ENCODE measurements at regions not wholly inside any gene's neighbourhood (a gene's known extent, or its start where the extent isn't known, plus 50 kb on each side); places are given as distances from the start of the nearest gene placed in this dataset.

- TF ChIP-seq FOXP2 (optimal IDR thresholded peaks at IDR 0.05; ENCODE audit: borderline replicate concordance, extremely low read depth, extremely low read length, insufficient read depth) = no peak
- TF ChIP-seq POLR2AphosphoS5 (IDR thresholded peaks at IDR 0.05; ENCODE audit: low read depth, low read length) = no peak
- no peak for TF ChIP-seq REST (IDR thresholded peaks at IDR 0.05; ENCODE audit: insufficient read depth in 1 of 2, low read depth in 2 of 2, low read length in 2 of 2)
- no peak for TF ChIP-seq SIN3A (IDR thresholded peaks at IDR 0.05; ENCODE audit: borderline replicate concordance, insufficient read depth, low read length)
- TF ChIP-seq TAF1 (IDR thresholded peaks at IDR 0.05; ENCODE audit: borderline replicate concordance, insufficient read depth, low read length) = no peak
Measured at GRCh38 chr11:19578871-19579270, 133.8 kb upstream of the NAV2 start.

GRCh38 chr11:19577976-19578619, 134.5 kb upstream of the NAV2 start:
- TF ChIP-seq REST (IDR thresholded peaks at IDR 0.05; ENCODE audit: insufficient read depth in 1 of 2, low read depth in 2 of 2, low read length in 2 of 2) (no peak), SIN3A (IDR thresholded peaks at IDR 0.05; ENCODE audit: borderline replicate concordance, insufficient read depth, low read length) (no peak), TAF1 (IDR thresholded peaks at IDR 0.05; ENCODE audit: borderline replicate concordance, insufficient read depth, low read length) (no peak), POLR2AphosphoS5 (IDR thresholded peaks at IDR 0.05; ENCODE audit: low read depth, low read length) (no peak), FOXP2 (optimal IDR thresholded peaks at IDR 0.05; ENCODE audit: borderline replicate concordance, extremely low read depth, extremely low read length, insufficient read depth) (no peak)

GRCh38 chr11:19577391-19577975, 135.2 kb upstream of the NAV2 start:
- TF ChIP-seq REST (IDR thresholded peaks at IDR 0.05; ENCODE audit: insufficient read depth in 1 of 2, low read depth in 2 of 2, low read length in 2 of 2) = no peak
- no peak for TF ChIP-seq SIN3A (IDR thresholded peaks at IDR 0.05; ENCODE audit: borderline replicate concordance, insufficient read depth, low read length)
- no peak for TF ChIP-seq POLR2AphosphoS5 (IDR thresholded peaks at IDR 0.05; ENCODE audit: low read depth, low read length)
- TF ChIP-seq FOXP2 (optimal IDR thresholded peaks at IDR 0.05; ENCODE audit: borderline replicate concordance, extremely low read depth, extremely low read length, insufficient read depth) = no peak
- no peak for TF ChIP-seq TAF1 (IDR thresholded peaks at IDR 0.05; ENCODE audit: borderline replicate concordance, insufficient read depth, low read length)

- no peak for TF ChIP-seq TAF1 (IDR thresholded peaks at IDR 0.05; ENCODE audit: borderline replicate concordance, insufficient read depth, low read length)
- no peak for TF ChIP-seq POLR2AphosphoS5 (IDR thresholded peaks at IDR 0.05; ENCODE audit: low read depth, low read length)
- TF ChIP-seq REST (IDR thresholded peaks at IDR 0.05; ENCODE audit: insufficient read depth in 1 of 2, low read depth in 2 of 2, low read length in 2 of 2) = no peak
- TF ChIP-seq SIN3A (IDR thresholded peaks at IDR 0.05; ENCODE audit: borderline replicate concordance, insufficient read depth, low read length) = no peak
- TF ChIP-seq FOXP2 (optimal IDR thresholded peaks at IDR 0.05; ENCODE audit: borderline replicate concordance, extremely low read depth, extremely low read length, insufficient read depth) = no peak
Measured at GRCh38 chr11:19576903-19577302, 135.7 kb upstream of the NAV2 start.

Data from PFSK-1 (cell line).